ENCODE measurements at regions not wholly inside any gene's neighbourhood (a gene's known extent, or its start where the extent isn't known, plus 50 kb on each side); places are given as distances from the start of the nearest gene placed in this dataset.

DNA sequence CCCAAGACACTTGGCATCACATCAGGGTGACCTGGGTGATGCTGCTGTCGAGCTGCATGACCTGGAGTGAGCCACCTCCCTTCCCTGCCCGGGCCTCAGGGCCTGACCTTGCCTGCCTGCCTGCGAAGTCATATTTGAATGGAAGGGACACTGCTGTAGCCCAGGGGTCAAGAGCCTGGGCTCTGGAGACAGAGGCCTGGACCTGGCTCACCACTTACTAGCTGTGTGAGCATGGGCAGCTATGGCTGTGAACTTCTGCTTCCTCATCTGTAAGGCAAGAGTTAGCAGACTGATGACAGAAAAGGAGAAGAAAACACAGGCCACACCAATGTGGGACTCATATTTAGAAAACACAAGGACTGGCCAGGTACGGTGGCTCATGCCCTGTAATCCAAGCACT, 118.7 kb downstream of the ZFP36L2 start:
- TF ChIP-seq, protein P1, sequence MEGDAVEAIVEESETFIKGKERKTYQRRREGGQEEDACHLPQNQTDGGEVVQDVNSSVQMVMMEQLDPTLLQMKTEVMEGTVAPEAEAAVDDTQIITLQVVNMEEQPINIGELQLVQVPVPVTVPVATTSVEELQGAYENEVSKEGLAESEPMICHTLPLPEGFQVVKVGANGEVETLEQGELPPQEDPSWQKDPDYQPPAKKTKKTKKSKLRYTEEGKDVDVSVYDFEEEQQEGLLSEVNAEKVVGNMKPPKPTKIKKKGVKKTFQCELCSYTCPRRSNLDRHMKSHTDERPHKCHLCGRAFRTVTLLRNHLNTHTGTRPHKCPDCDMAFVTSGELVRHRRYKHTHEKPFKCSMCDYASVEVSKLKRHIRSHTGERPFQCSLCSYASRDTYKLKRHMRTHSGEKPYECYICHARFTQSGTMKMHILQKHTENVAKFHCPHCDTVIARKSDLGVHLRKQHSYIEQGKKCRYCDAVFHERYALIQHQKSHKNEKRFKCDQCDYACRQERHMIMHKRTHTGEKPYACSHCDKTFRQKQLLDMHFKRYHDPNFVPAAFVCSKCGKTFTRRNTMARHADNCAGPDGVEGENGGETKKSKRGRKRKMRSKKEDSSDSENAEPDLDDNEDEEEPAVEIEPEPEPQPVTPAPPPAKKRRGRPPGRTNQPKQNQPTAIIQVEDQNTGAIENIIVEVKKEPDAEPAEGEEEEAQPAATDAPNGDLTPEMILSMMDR (IDR thresholded peaks at IDR 0.05; ENCODE audit: poor library complexity), result no peak
- TF ChIP-seq EZH2phosphoT487 (IDR thresholded peaks at IDR 0.05; ENCODE audit: low read depth, severe bottlenecking, unreplicated experiment) (no peak), EZH2 (IDR thresholded peaks at IDR 0.05; ENCODE audit: borderline replicate concordance) (no peak)
